ENCODE measurements at regions not wholly inside any gene's neighbourhood (a gene's known extent, or its start where the extent isn't known, plus 50 kb on each side); places are given as distances from the start of the nearest gene placed in this dataset.

DNA sequence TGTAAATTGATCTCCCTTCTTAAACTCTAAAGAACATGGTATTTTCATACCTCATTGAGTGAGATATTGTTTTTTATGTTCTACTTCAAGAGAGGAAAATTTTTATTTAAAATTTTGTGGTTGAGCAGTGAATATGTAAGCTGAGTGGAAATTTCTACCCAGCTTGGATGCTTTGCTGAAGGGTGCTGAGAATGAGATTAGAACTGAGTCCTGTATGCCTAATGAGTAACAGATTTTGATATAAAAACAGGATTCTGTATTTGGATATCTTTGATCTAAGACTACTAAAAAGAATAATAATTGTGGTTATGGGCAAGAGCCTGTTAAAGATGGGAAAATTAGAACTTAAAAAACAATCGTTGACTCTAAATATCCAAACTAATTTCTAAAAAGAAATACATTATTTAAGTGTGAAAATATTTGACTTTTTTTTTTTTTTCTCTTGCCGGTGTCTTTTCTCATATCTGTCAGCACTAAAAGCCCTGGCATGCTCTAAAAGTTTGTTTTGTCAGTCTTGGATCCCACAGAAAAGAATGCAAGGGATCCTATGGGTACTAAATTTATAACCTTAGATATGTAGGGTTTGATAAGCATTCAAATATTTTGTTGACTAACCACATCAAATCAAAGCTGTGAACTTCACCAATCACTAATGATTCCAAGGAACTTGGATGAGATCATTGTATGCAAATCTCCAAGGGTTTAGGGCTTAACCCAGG lies 652.3 kb downstream of the PTPRC start:
- H3K4me3 ChIP-seq = no peak overlapping the region
- DNase-seq = no peak
- H3K27ac ChIP-seq = no peak overlapping the region
- no peak for TF ChIP-seq POLR2A (IDR thresholded peaks at IDR 0.05)
- no peak for TF ChIP-seq EP300 (IDR thresholded peaks at IDR 0.05)
- TF ChIP-seq POLR2AphosphoS5 (IDR thresholded peaks at IDR 0.05) = no peak
- TF ChIP-seq, protein P1, sequence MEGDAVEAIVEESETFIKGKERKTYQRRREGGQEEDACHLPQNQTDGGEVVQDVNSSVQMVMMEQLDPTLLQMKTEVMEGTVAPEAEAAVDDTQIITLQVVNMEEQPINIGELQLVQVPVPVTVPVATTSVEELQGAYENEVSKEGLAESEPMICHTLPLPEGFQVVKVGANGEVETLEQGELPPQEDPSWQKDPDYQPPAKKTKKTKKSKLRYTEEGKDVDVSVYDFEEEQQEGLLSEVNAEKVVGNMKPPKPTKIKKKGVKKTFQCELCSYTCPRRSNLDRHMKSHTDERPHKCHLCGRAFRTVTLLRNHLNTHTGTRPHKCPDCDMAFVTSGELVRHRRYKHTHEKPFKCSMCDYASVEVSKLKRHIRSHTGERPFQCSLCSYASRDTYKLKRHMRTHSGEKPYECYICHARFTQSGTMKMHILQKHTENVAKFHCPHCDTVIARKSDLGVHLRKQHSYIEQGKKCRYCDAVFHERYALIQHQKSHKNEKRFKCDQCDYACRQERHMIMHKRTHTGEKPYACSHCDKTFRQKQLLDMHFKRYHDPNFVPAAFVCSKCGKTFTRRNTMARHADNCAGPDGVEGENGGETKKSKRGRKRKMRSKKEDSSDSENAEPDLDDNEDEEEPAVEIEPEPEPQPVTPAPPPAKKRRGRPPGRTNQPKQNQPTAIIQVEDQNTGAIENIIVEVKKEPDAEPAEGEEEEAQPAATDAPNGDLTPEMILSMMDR (IDR thresholded peaks at IDR 0.05) = no peak
- no peaks in the 10 kb centered on the region for H3K9me3 ChIP-seq
- no peaks in the 10 kb centered on the region for H3K4me1 ChIP-seq
- intact Hi-C loops (cut with DNase I) = no loop called here
- H3K27me3 ChIP-seq = no peaks in the 10 kb centered on the region
- no peaks in the 10 kb centered on the region for H3K36me3 ChIP-seq
- 71 to 75% methylated on average over 2 of the region's 2 CpGs for WGBS, 2 donors

DNA sequence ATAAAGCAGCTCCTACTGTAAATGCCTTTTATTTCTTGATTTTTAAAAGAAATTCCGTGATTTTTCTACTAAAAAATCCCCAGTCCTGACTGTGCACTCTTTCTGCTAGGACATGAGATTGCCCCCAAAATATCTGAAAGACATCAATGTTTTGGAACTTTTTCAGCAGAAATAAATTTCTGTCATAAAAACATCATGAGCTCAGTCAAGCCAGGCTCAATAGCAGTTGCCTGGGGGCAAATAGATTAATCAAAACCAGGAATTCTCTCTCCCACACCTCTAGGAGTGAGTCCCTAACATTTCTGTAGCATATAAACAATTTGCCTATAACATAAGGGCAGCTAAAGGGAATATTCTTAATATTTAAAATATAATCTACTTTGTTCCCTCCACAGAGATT lies 654.1 kb downstream of the PTPRC start:
- 83 to 86% methylated on average over 1 of the region's 1 CpG for WGBS, 2 donors
- H3K4me1 ChIP-seq = no peaks in the 10 kb centered on the region
- H3K27me3 ChIP-seq = no peaks in the 10 kb centered on the region
- intact Hi-C loops (cut with DNase I) = no loop called here
- H3K36me3 ChIP-seq = no peaks in the 10 kb centered on the region
- no peak overlapping the region for H3K27ac ChIP-seq
- no peak for DNase-seq
- TF ChIP-seq EP300 (IDR thresholded peaks at IDR 0.05) (no peak), POLR2A (IDR thresholded peaks at IDR 0.05) (no peak), POLR2AphosphoS5 (IDR thresholded peaks at IDR 0.05) (no peak)
- TF ChIP-seq, protein P1 (IDR thresholded peaks at IDR 0.05) = no peak
- H3K4me3 ChIP-seq = no peak overlapping the region
- no peaks in the 10 kb centered on the region for H3K9me3 ChIP-seq

DNA sequence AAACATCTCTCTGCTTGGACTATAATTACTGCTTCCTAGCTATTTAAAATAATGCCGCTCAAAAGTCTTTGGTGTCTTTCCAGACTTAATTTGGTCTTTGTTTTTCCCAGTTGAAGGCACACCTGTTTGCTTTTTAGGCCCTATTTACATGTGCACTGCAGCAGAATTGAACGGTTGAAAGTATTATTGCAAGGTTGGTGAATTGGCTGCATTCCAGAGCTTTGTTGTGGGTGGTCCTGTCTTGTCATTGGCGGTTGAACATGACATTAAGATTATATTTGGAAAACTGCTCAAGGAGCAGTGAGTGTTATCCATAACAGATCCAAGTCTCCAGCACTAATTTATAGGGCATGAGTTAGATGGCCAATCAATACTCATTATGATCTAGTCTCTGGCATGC lies 656.3 kb downstream of the PTPRC start:
- WGBS, 2 donors = 15 to 43% methylated on average over 3 of the region's 3 CpGs
- no peak for TF ChIP-seq POLR2AphosphoS5 (IDR thresholded peaks at IDR 0.05)
- TF ChIP-seq POLR2A (IDR thresholded peaks at IDR 0.05) = no peak
- TF ChIP-seq EP300 (IDR thresholded peaks at IDR 0.05) = no peak
- TF ChIP-seq, protein P1 (IDR thresholded peaks at IDR 0.05) = no peak
- H3K36me3 ChIP-seq = no peaks in the 10 kb centered on the region
- no peaks in the 10 kb centered on the region for H3K27me3 ChIP-seq
- no peak overlapping the region for H3K4me3 ChIP-seq
- intact Hi-C loops (cut with DNase I) = no loop called here
- no peak overlapping the region for H3K27ac ChIP-seq
- H3K4me1 ChIP-seq = no peaks in the 10 kb centered on the region
- H3K9me3 ChIP-seq = no peaks in the 10 kb centered on the region
- no peak for DNase-seq

DNA sequence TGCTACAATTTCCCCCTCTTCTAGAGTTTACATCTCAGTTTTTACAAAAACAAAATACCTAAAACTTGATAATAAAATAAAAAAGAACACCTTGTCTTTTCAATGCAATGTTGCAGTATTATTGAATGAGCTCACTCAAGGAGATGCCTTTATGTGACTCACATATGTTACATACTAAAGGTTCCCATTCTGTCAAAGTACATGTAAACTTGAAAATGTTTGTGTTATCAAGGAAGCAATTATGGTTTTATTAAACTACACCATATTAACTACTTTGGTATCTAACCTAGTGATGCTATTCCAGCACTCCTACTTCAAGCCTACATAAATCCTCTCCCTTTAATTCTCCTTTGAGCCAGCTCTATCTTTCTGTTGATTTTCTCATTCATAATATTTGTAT lies 658.3 kb downstream of the PTPRC start:
- Histone ChIP-seq H3K4me3 (no peak overlapping the region), H3K36me3 (no peaks in the 10 kb centered on the region), H3K27me3 (no peaks in the 10 kb centered on the region), H3K4me1 (no peaks in the 10 kb centered on the region), H3K27ac (no peak overlapping the region), H3K9me3 (no peaks in the 10 kb centered on the region)
- no peak for TF ChIP-seq POLR2A (IDR thresholded peaks at IDR 0.05)
- TF ChIP-seq EP300 (IDR thresholded peaks at IDR 0.05) = no peak
- TF ChIP-seq POLR2AphosphoS5 (IDR thresholded peaks at IDR 0.05) = no peak
- TF ChIP-seq, protein P1 (IDR thresholded peaks at IDR 0.05) = no peak
- no peak for DNase-seq
- intact Hi-C loops (cut with DNase I) = no loop called here

DNA sequence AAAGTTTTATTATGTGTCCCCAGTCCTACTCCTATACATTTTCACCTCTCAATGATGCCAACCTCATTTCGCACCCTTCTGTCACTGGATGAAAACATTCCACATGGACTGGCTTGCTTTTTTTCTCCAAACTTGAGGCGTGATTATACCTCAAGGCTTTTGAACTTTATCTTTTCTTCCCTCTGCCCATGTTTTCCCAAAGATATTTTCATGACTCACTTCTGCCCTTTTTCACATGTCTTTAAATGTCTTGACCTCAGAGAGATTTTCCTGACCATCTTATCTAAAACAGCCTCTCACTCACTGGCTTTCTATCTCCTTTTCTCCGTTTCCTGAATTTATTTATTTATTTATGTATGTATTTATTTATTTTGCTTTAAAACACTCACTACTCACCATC lies 659.0 kb downstream of the PTPRC start:
- intact Hi-C loops (cut with DNase I) = no loop called here
- no peak for DNase-seq
- no peaks in the 10 kb centered on the region for H3K4me1 ChIP-seq

More for the DNA sequence above, 659.0 kb downstream of the PTPRC start:
- H3K27me3 ChIP-seq = no peaks in the 10 kb centered on the region
- 89% methylated on average over 3 of the region's 3 CpGs for WGBS, 2 donors
- TF ChIP-seq, protein P1 (IDR thresholded peaks at IDR 0.05) = no peak
- TF ChIP-seq POLR2A (IDR thresholded peaks at IDR 0.05) = no peak
- TF ChIP-seq EP300 (IDR thresholded peaks at IDR 0.05) = no peak
- no peak overlapping the region for H3K27ac ChIP-seq
- H3K36me3 ChIP-seq = no peaks in the 10 kb centered on the region
- no peak overlapping the region for H3K4me3 ChIP-seq
- no peaks in the 10 kb centered on the region for H3K9me3 ChIP-seq

All from sigmoid colon (tissue), 6 donors.